ENCODE measurements at regions not wholly inside any gene's neighbourhood (a gene's known extent, or its start where the extent isn't known, plus 50 kb on each side); places are given as distances from the start of the nearest gene placed in this dataset.
"Not testable (repeated sequence)": the region's sequence is repeated elsewhere in the genome, so short reads cannot be mapped to it uniquely, and the experiment has no call there.

- no peak for DNase-seq (ENCODE audit: low read depth, low spot score)
- TF ChIP-seq CTCF (IDR thresholded peaks at IDR 0.05; ENCODE audit: low read depth, low read length) = no peak
- in situ Hi-C loops (cut with HindIII; ENCODE audit: low sequenced_read_pairs) = no loop called here
- H3K4me3 ChIP-seq (ENCODE audit: low read depth, low read length) = no peak overlapping the region
Observed at GRCh38 chr16:26709754-26710153, 357.0 kb upstream of the C16orf82 start.

- no peak for TF ChIP-seq CTCF (IDR thresholded peaks at IDR 0.05; ENCODE audit: low read depth, low read length)
- no peak for DNase-seq (ENCODE audit: low read depth, low spot score)
- H3K4me3 ChIP-seq (ENCODE audit: low read depth, low read length) = no peak overlapping the region
- in situ Hi-C loops (cut with HindIII; ENCODE audit: low sequenced_read_pairs) = no loop called here
Observed at GRCh38 chr16:26710450-26710849, 356.3 kb upstream of the C16orf82 start.

- in situ Hi-C loops (cut with HindIII; ENCODE audit: low sequenced_read_pairs) = no loop called here
- DNase-seq (ENCODE audit: low read depth, low spot score) = no peak
- no peak overlapping the region for H3K4me3 ChIP-seq (ENCODE audit: low read depth, low read length)
- no peak for TF ChIP-seq CTCF (IDR thresholded peaks at IDR 0.05; ENCODE audit: low read depth, low read length)
Observed at GRCh38 chr16:26712876-26713275, 353.9 kb upstream of the C16orf82 start.

GRCh38 chr16:26715969-26716368, 350.8 kb upstream of the C16orf82 start:
- in situ Hi-C loops (cut with HindIII; ENCODE audit: low sequenced_read_pairs) = no loop called here
- DNase-seq (ENCODE audit: low read depth, low spot score) = no peak
- no peak for TF ChIP-seq CTCF (IDR thresholded peaks at IDR 0.05; ENCODE audit: low read depth, low read length)
- no peak overlapping the region for H3K4me3 ChIP-seq (ENCODE audit: low read depth, low read length)

GRCh38 chr16:26717826-26718225, 348.9 kb upstream of the C16orf82 start:
- DNase-seq (ENCODE audit: low read depth, low spot score) = no peak
- in situ Hi-C loops (cut with HindIII; ENCODE audit: low sequenced_read_pairs) = no loop called here
- no peak for TF ChIP-seq CTCF (IDR thresholded peaks at IDR 0.05; ENCODE audit: low read depth, low read length)
- no peak overlapping the region for H3K4me3 ChIP-seq (ENCODE audit: low read depth, low read length)

- in situ Hi-C loops (cut with HindIII; ENCODE audit: low sequenced_read_pairs) = no loop called here
- no peak for DNase-seq (ENCODE audit: low read depth, low spot score)
- no peak overlapping the region for H3K4me3 ChIP-seq (ENCODE audit: low read depth, low read length)
- TF ChIP-seq CTCF (IDR thresholded peaks at IDR 0.05; ENCODE audit: low read depth, low read length) = no peak
Observed at GRCh38 chr16:26721290-26721689, 345.4 kb upstream of the C16orf82 start.

GRCh38 chr16:26721957-26722356, 344.8 kb upstream of the C16orf82 start:
- H3K4me3 ChIP-seq (ENCODE audit: low read depth, low read length); DNase-seq (ENCODE audit: low read depth, low spot score); in situ Hi-C loops (cut with HindIII; ENCODE audit: low sequenced_read_pairs): not testable (repeated sequence)

Measured in astrocyte of the spinal cord (primary cell).